Neural cell (in vitro differentiated cells): ENCODE measurements at regions not wholly inside any gene's neighbourhood (a gene's known extent, or its start where the extent isn't known, plus 50 kb on each side); places are given as distances from the start of the nearest gene placed in this dataset.
"Not testable (repeated sequence)": the region's sequence is repeated elsewhere in the genome, so short reads cannot be mapped to it uniquely, and the experiment has no call there.

Source experiments
- CTCF ChIP-seq: fragments of 450-650 bp; IDR thresholded peaks from 2 replicates; pipeline ENCODE4 v1.5.1; 2014; ENCODE audit warnings: antibody characterized with exemption, mild to moderate bottlenecking, moderate library complexity; ENCODE audit not compliant: poor library complexity, severe bottlenecking
- POLR2AphosphoS5 ChIP-seq: IDR thresholded peaks from 2 replicates; pipeline ENCODE4 v1.6.1; 2012

GRCh38 chr2:87318814-87319491, 297.3 kb upstream of the PLGLB1 start:
- not testable (repeated sequence) for TF ChIP-seq CTCF, POLR2AphosphoS5
